Urothelium cell line (cell line): ENCODE measurements at regions not wholly inside any gene's neighbourhood (a gene's known extent, or its start where the extent isn't known, plus 50 kb on each side); places are given as distances from the start of the nearest gene placed in this dataset.
A peak's percentile ranks its signal among the peaks of the same experiment; 100 is the strongest.

Source experiments
- DNase-seq: peaks from one replicate; pipeline ENCODE4 v3.0.0; 2011; ENCODE audit warnings: low spot score, mixed read lengths
- FAIRE-seq: peaks from 2 replicates; lab custom pipeline; 2011; peaks lifted over from hg19 to GRCh38; lab: Jason Lieb, UNC

GRCh38 chr7:110170841-110171240 lies 920.1 kb upstream of the LRRN3 start:
- FAIRE-seq (no peak), DNase-seq (no peak)

GRCh38 chr7:110177463-110177862 lies 913.5 kb upstream of the LRRN3 start:
- FAIRE-seq (no peak), DNase-seq (no peak)

- FAIRE-seq (no peak), DNase-seq (no peak)
These were observed 911.9 kb upstream of the LRRN3 start for GRCh38 chr7:110179037-110179436.

- no peak for FAIRE-seq
- no peak for DNase-seq
These were observed 909.2 kb upstream of the LRRN3 start for GRCh38 chr7:110181768-110182167.

- DNase-seq (no peak), FAIRE-seq (no peak)
These were observed 904.6 kb upstream of the LRRN3 start for GRCh38 chr7:110186334-110186733.

- FAIRE-seq (no peak), DNase-seq (no peak)
These were observed 902.9 kb upstream of the LRRN3 start for GRCh38 chr7:110187877-110188554.

- DNase-seq, result peak; percentile 8
These were observed 886.4 kb upstream of the LRRN3 start for GRCh38 chr7:110204527-110204926.

GRCh38 chr7:110205899-110206298 lies 885.0 kb upstream of the LRRN3 start:
- DNase-seq (no peak), FAIRE-seq (no peak)

More at GRCh38 chr7:110204527-110204926, 886.4 kb upstream of the LRRN3 start:
- peak; percentile 82 for FAIRE-seq

- FAIRE-seq (no peak), DNase-seq (no peak)
These were observed 881.0 kb upstream of the LRRN3 start for GRCh38 chr7:110209884-110210283.

- no peak for FAIRE-seq
- DNase-seq, result no peak
These were observed 879.9 kb upstream of the LRRN3 start for GRCh38 chr7:110210941-110211608.

GRCh38 chr7:110224643-110225042 lies 866.3 kb upstream of the LRRN3 start:
- no peak for FAIRE-seq
- DNase-seq, result no peak

GRCh38 chr7:110246118-110246517 lies 844.8 kb upstream of the LRRN3 start:
- no peak for DNase-seq
- no peak for FAIRE-seq

GRCh38 chr7:110253093-110253492 lies 837.8 kb upstream of the LRRN3 start:
- DNase-seq (no peak), FAIRE-seq (no peak)

GRCh38 chr7:110257673-110258072 lies 833.3 kb upstream of the LRRN3 start:
- no peak for FAIRE-seq
- DNase-seq, result no peak

- no peak for FAIRE-seq
- DNase-seq, result no peak
These were observed 828.7 kb upstream of the LRRN3 start for GRCh38 chr7:110262251-110262650.

GRCh38 chr7:110264288-110264687 lies 826.6 kb upstream of the LRRN3 start:
- DNase-seq (no peak), FAIRE-seq (no peak)

GRCh38 chr7:110281362-110281761 lies 809.6 kb upstream of the LRRN3 start:
- DNase-seq, result no peak
- FAIRE-seq, result no peak

- no peak for DNase-seq
These were observed 807.9 kb upstream of the LRRN3 start for GRCh38 chr7:110283056-110283455.

GRCh38 chr7:110291430-110291829 lies 799.5 kb upstream of the LRRN3 start:
- DNase-seq, result no peak
- no peak for FAIRE-seq

More at GRCh38 chr7:110283056-110283455, 807.9 kb upstream of the LRRN3 start:
- FAIRE-seq, result no peak

- DNase-seq (no peak), FAIRE-seq (no peak)
These were observed 794.6 kb upstream of the LRRN3 start for GRCh38 chr7:110296321-110296720.

GRCh38 chr7:110307776-110308175 lies 783.2 kb upstream of the LRRN3 start:
- DNase-seq (no peak), FAIRE-seq (no peak)

GRCh38 chr7:110308791-110309190 lies 782.1 kb upstream of the LRRN3 start:
- FAIRE-seq (no peak), DNase-seq (no peak)

- FAIRE-seq (no peak), DNase-seq (no peak)
These were observed 781.0 kb upstream of the LRRN3 start for GRCh38 chr7:110309941-110310340.
